CD4-positive, alpha-beta memory T cell (primary cell): ENCODE measurements at regions not wholly inside any gene's neighbourhood (a gene's known extent, or its start where the extent isn't known, plus 50 kb on each side); places are given as distances from the start of the nearest gene placed in this dataset.
"Not testable (repeated sequence)": the region's sequence is repeated elsewhere in the genome, so short reads cannot be mapped to it uniquely, and the experiment has no call there.

ENCODE experiments used
- CTCF ChIA-PET: fragments of 350-600 bp; sonication (Branson Sonifier 250); formaldehyde crosslinking; loops from one replicate; lab custom pipeline; 2021; ENCODE audit warnings: inconsistent platforms; ENCODE audit not compliant: partially characterized antibody; lab: Charles Lee
- POLR2A ChIA-PET: fragments of 350-600 bp; sonication (Branson Sonifier 250); formaldehyde crosslinking; loops from one replicate; lab custom pipeline; 2021; ENCODE audit not compliant: partially characterized antibody; lab: Charles Lee
- DNase-seq, 5 donors: peaks; one replicate each; pipeline versions ENCODE4 v3.0.0 to v3.0.0-alpha.2; 2020 to 2022; ENCODE audit warnings: mixed read lengths in 1 of 5
- H3K27ac ChIP-seq: one replicate; pipeline ENCODE4 v1.7.0; 2013; ENCODE audit warnings: low read depth, low read length
- H3K27me3 ChIP-seq: 2 replicates; pipeline ENCODE4 v1.7.0; 2013; ENCODE audit warnings: mild to moderate bottlenecking, low read length, moderate library complexity; ENCODE audit not compliant: insufficient read depth
- H3K36me3 ChIP-seq: 2 replicates; pipeline ENCODE4 v1.7.0; 2013; ENCODE audit warnings: mild to moderate bottlenecking, low read length, moderate library complexity; ENCODE audit not compliant: insufficient read depth
- H3K4me1 ChIP-seq: 2 replicates; pipeline ENCODE4 v1.7.0; 2013; ENCODE audit warnings: mild to moderate bottlenecking, low read length, moderate library complexity; ENCODE audit not compliant: insufficient read depth
- H3K4me3 ChIP-seq, 2 donors: one replicate each; pipeline ENCODE4 v1.7.0; 2013; ENCODE audit warnings: low read length in 2 of 2, mild to moderate bottlenecking in 1 of 2
- H3K9me3 ChIP-seq, 2 donors: one replicate each; pipeline ENCODE4 v1.7.0; 2013; ENCODE audit warnings: low read length in 2 of 2, control low read depth in 1 of 2; ENCODE audit not compliant: control insufficient read depth in 1 of 2
- H3K27ac Mint-ChIP-seq, 7 donors: one replicate each; pipeline ENCODE4 v1.8.0; 2020 to 2021; ENCODE audit warnings: mixed read lengths in 7 of 7, mild to moderate bottlenecking in 6 of 7, inconsistent platforms in 3 of 7, moderate library complexity in 3 of 7
- H3K27me3 Mint-ChIP-seq, 2 donors: one replicate each; pipeline ENCODE4 v1.8.0; 2020 to 2021; ENCODE audit warnings: mixed read lengths in 2 of 2
- H3K36me3 Mint-ChIP-seq, 2 donors: one replicate each; pipeline ENCODE4 v1.8.0; 2020 to 2021; ENCODE audit warnings: mixed read lengths in 2 of 2, inconsistent platforms in 1 of 2, mild to moderate bottlenecking in 1 of 2
- H3K4me1 Mint-ChIP-seq, 4 donors: one replicate each; pipeline ENCODE4 v1.8.0; 2020 to 2021; ENCODE audit warnings: mixed read lengths in 4 of 4, mild to moderate bottlenecking in 1 of 4
- H3K4me3 Mint-ChIP-seq, 8 donors: one replicate each; pipeline ENCODE4 v1.8.0; 2020 to 2021; ENCODE audit warnings: mixed read lengths in 8 of 8, mild to moderate bottlenecking in 7 of 8, moderate library complexity in 6 of 8, inconsistent platforms in 3 of 8
- H3K9me3 Mint-ChIP-seq, 8 donors: one replicate each; pipeline ENCODE4 v1.8.0; 2020 to 2021; ENCODE audit warnings: mixed read lengths in 8 of 8, mild to moderate bottlenecking in 5 of 8, inconsistent platforms in 3 of 8, moderate library complexity in 1 of 8
- intact Hi-C: fragments of 100-400 bp; cut with micrococcal nuclease; formaldehyde crosslinking; loops from one replicate; pipeline ENCODE4 v1.15.1; 2023

DNA sequence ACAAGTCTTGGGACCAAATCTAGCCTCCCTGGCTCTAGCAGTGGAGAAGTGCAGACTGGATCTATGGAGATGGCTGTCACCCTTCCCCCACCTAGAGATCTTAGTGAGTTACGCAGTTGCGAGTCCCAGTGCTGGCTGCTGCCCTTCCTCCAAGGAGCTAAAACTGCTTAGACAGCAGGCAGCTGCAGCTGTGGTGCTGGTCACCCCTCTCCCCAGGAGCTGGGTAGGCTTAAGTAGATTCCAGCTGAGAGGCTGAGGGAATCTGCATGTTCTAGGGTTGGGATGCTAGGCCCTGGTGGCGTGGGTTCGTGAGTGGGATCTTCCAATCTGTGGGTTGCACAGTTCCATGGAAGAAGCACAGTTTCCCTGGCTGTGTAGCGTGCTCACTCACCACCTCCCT, 120.2 kb downstream of the SLC35B3 start:
- intact Hi-C loops, result no loop called here
- no peak overlapping the region for H3K4me3 ChIP-seq
- H3K36me3 ChIP-seq, result no peaks in the 10 kb centered on the region
- no peaks in the 10 kb centered on the region for H3K27me3 ChIP-seq
- ChIA-PET CTCF (no interaction called here), POLR2A (no interaction called here)
- DNase-seq, result no peak
- peaks cover 2 to 3% of the 10 kb centered on the region in 2 donors for H3K27me3 Mint-ChIP-seq
- no peak overlapping the region for H3K4me3 Mint-ChIP-seq
- H3K27ac Mint-ChIP-seq, result no peak overlapping the region
- H3K9me3 ChIP-seq, result no peaks in the 10 kb centered on the region
- H3K27ac ChIP-seq, result no peak overlapping the region
- peaks cover 0 to 23% (median 11%) of the 10 kb centered on the region in 8 donors for H3K9me3 Mint-ChIP-seq
- no peaks in the 10 kb centered on the region for H3K4me1 ChIP-seq
- no peaks in the 10 kb centered on the region for H3K4me1 Mint-ChIP-seq
- no peaks in the 10 kb centered on the region for H3K36me3 Mint-ChIP-seq

DNA sequence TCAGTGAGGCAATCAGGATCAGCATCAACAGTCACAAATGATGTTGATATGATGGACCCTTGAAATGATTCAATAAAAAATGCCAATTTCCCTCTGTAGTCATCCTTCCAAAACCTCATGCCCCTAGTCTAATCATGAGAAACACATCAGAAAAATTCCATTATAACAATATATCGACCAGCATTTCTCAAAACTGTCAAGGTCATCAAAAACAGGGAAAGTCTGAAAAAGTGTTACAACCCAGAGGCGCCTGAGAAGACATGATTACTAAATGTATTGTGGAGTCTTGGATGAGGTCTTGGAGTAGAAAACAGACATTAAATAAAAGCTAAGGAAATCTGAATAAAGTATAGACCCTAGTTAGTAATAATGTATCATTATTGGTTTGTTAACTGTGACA, 133.8 kb downstream of the SLC35B3 start:
- ChIA-PET POLR2A (no interaction called here), CTCF (no interaction called here)
- H3K27ac Mint-ChIP-seq, result no peak overlapping the region
- intact Hi-C loops, result no loop called here
- no peaks in the 10 kb centered on the region for H3K36me3 ChIP-seq
- no peak overlapping the region for H3K27ac ChIP-seq
- no peaks in the 10 kb centered on the region for H3K27me3 ChIP-seq
- H3K9me3 Mint-ChIP-seq, result peaks cover 0 to 3% (median 0%) of the 10 kb centered on the region in 8 donors
- no peak overlapping the region for H3K4me3 ChIP-seq
- H3K4me3 Mint-ChIP-seq, result no peak overlapping the region
- H3K36me3 Mint-ChIP-seq, result no peaks in the 10 kb centered on the region
- no peak for DNase-seq
- no peaks in the 10 kb centered on the region for H3K9me3 ChIP-seq
- H3K4me1 Mint-ChIP-seq, result no peaks in the 10 kb centered on the region
- no peaks in the 10 kb centered on the region for H3K4me1 ChIP-seq
- H3K27me3 Mint-ChIP-seq, result peaks cover 0 to 2% of the 10 kb centered on the region in 2 donors

DNA sequence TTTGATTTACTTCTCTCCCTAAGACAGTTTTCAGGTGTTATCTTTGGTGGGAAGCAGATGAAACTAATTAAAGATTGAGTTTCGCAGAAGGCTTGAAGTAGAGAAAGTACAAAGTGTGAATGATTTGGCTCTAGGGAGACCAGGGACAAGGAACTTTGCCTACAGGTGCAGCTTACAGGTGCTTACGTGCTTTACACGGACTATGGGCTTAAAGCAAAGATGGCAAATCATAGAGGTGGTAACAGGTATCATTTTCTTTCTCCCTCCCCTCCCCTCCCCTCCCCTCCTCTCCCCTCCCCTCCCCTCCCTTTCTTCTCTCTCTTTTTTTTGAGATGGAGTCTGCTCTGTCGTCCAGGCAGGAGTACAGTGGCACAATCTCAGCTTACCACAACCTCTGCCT, 136.3 kb downstream of the SLC35B3 start:
- POLR2A ChIA-PET, result no interaction called here
- Histone ChIP-seq H3K27me3 (no peaks in the 10 kb centered on the region), H3K9me3 (no peaks in the 10 kb centered on the region), H3K4me1 (no peaks in the 10 kb centered on the region), H3K27ac (no peak overlapping the region), H3K4me3 (no peak overlapping the region), H3K36me3 (no peaks in the 10 kb centered on the region)
- CTCF ChIA-PET, result no interaction called here
- H3K27ac Mint-ChIP-seq, result no peak overlapping the region
- H3K4me1 Mint-ChIP-seq, result no peaks in the 10 kb centered on the region
- H3K36me3 Mint-ChIP-seq, result no peaks in the 10 kb centered on the region
- H3K4me3 Mint-ChIP-seq, result no peak overlapping the region
- intact Hi-C loops, result no loop called here
- DNase-seq, result no peak
- peaks cover 0 to 6% (median 4%) of the 10 kb centered on the region in 8 donors for H3K9me3 Mint-ChIP-seq
- H3K27me3 Mint-ChIP-seq, result peaks cover 2 to 6% of the 10 kb centered on the region in 2 donors

DNA sequence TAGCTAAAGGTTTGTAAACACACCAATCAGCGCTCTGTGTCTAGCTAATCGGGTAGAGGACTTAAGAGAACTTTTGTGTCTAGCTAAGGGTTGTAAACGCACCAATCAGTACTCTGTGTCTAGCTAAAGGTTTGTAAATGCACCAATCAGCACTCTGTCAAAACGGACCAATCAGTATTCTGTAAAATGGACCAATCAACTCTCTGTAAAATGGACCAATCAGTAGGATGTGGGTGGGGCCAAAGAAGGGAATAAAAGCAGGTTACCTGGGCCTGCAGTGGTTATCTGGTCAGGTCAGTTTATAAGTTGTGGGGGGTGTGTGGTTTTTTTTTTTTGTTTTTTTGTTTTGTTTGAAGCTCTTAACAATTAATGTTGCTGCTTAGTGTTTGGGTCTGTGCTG, 152.4 kb downstream of the SLC35B3 start:
- H3K36me3 ChIP-seq, POLR2A ChIA-PET, H3K27me3 Mint-ChIP-seq, DNase-seq, intact Hi-C loops, H3K9me3 Mint-ChIP-seq, H3K27me3 ChIP-seq, H3K4me3 ChIP-seq, H3K4me3 Mint-ChIP-seq, H3K4me1 ChIP-seq, H3K27ac Mint-ChIP-seq, H3K27ac ChIP-seq, H3K4me1 Mint-ChIP-seq, CTCF ChIA-PET, H3K9me3 ChIP-seq, H3K36me3 Mint-ChIP-seq: not testable (repeated sequence)

DNA sequence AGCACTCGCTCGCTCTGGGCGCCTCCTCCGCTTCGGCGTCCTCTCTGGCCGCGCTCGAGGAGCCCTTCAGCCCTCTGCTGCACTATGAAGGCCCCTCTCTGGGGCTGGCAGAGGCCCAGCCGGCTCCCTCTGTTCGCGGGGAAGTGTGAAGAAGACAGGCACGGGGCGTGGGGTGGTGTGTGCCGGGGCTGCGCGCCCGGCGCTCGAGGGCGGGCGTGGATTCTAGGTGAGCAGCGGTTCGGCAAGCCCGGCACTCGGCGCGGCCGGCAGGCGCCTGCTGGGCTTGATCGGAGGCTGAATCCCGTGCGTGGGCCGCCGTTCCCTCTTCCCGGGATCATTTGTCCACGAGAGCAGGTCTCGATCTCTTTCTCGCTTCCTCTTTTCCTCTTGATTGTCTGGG, 153.0 kb downstream of the SLC35B3 start:
- no peak overlapping the region for H3K4me3 ChIP-seq
- no peaks in the 10 kb centered on the region for H3K27me3 ChIP-seq
- CTCF ChIA-PET, result no interaction called here
- intact Hi-C loops, result no loop called here
- no peaks in the 10 kb centered on the region for H3K9me3 ChIP-seq
- no peak overlapping the region for H3K27ac ChIP-seq
- H3K27ac Mint-ChIP-seq, result no peak overlapping the region
- H3K36me3 ChIP-seq, result no peaks in the 10 kb centered on the region
- H3K9me3 Mint-ChIP-seq, result peaks cover 0 to 5% (median 0%) of the 10 kb centered on the region in 8 donors
- no peaks in the 10 kb centered on the region for H3K36me3 Mint-ChIP-seq
- no peak overlapping the region for H3K4me3 Mint-ChIP-seq
- peaks cover 0 to 3% of the 10 kb centered on the region in 2 donors for H3K27me3 Mint-ChIP-seq
- DNase-seq, result no peak
- H3K4me1 ChIP-seq, result no peaks in the 10 kb centered on the region
- peaks cover 0 to 3% (median 0%) of the 10 kb centered on the region in 4 donors for H3K4me1 Mint-ChIP-seq
- POLR2A ChIA-PET, result no interaction called here

DNA sequence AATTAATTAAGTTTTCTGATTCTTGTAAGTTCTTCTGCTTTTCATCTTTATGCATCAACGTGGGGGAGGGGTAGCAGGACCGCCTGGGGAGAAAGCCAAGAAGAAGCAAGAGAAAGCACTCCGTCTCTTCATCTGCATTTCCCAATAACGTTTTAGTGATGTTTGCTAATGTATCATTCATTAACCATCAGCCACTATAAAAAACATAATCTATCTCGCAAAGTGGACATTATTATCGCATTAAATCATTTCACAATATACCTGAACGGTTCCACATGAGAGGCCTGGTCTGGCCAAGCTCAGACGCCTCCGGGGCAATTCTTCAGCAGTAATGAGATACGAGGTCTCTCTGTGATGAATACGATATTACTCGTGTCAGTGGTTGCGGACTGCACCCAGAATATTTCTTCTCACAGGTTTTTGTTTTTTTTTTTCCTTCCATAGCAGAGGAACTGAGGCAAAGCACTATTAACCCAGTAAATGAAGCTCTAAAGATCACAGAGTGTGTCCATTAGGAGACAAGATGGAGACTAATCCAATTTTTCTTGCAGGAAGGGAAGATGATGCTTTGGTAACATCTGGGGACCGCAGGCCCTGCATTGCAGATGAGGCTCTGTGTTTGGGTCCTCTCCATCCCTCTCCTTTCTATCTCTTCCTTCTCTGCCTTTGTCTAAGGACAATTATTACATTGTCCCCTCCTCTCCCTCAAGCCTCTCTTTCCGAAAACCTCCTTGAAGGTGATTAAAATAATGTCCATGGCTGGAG, 156.1 kb downstream of the SLC35B3 start:
- H3K36me3 ChIP-seq, result no peaks in the 10 kb centered on the region
- CTCF ChIA-PET, result no interaction called here
- DNase-seq, result no peak
- Mint-ChIP-seq H3K27ac (no peak overlapping the region), H3K36me3 (no peaks in the 10 kb centered on the region), H3K9me3 (peaks cover 0 to 5% (median 0%) of the 10 kb centered on the region in 8 donors), H3K4me3 (no peak overlapping the region), H3K27me3 (peaks cover 0 to 3% of the 10 kb centered on the region in 2 donors), H3K4me1 (peaks cover 0 to 3% (median under 1%) of the 10 kb centered on the region in 4 donors)
- H3K4me1 ChIP-seq, result no peaks in the 10 kb centered on the region
- H3K9me3 ChIP-seq, result no peaks in the 10 kb centered on the region
- H3K27ac ChIP-seq, result no peak overlapping the region
- no peaks in the 10 kb centered on the region for H3K27me3 ChIP-seq
- POLR2A ChIA-PET, result no interaction called here
- H3K4me3 ChIP-seq, result no peak overlapping the region
- intact Hi-C loops, result no loop called here

DNA sequence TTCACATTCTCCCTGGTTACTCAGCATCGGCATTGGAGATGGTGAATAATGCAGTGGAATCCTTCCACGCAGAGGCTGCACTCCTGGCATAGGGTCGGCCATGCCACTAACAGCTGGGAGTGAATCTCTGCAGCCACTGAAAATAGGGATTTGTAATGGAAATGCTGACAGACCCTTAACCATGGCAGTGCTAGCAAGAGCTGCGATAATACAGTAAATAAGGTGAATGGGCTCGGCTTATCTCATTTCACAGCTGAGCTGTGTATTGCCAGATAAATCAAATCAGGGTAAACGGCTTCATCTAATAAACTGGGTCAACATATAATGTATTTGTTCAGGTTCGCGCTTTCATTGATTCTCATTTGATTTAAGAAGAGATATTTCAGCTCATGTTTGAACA, 156.8 kb downstream of the SLC35B3 start:
- Mint-ChIP-seq H3K4me1 (peaks cover 0 to 3% (median under 1%) of the 10 kb centered on the region in 4 donors), H3K36me3 (no peaks in the 10 kb centered on the region), H3K27ac (no peak overlapping the region), H3K9me3 (peaks cover 0 to 5% (median 0%) of the 10 kb centered on the region in 8 donors), H3K4me3 (no peak overlapping the region), H3K27me3 (peaks cover 0 to 3% of the 10 kb centered on the region in 2 donors)
- Histone ChIP-seq H3K4me1 (no peaks in the 10 kb centered on the region), H3K4me3 (no peak overlapping the region), H3K27ac (no peak overlapping the region), H3K9me3 (no peaks in the 10 kb centered on the region), H3K36me3 (no peaks in the 10 kb centered on the region), H3K27me3 (no peaks in the 10 kb centered on the region)
- intact Hi-C loops, result no loop called here
- CTCF ChIA-PET, result no interaction called here
- POLR2A ChIA-PET, result no interaction called here
- no peak for DNase-seq
